Progenitor cell of endocrine pancreas (in vitro differentiated cells): ENCODE measurements at regions not wholly inside any gene's neighbourhood (a gene's known extent, or its start where the extent isn't known, plus 50 kb on each side); places are given as distances from the start of the nearest gene placed in this dataset.
"Not testable (repeated sequence)": the region's sequence is repeated elsewhere in the genome, so short reads cannot be mapped to it uniquely, and the experiment has no call there.

Source experiments
- DNase-seq: peaks from one replicate; pipeline ENCODE4 v3.0.0; 2021; ENCODE audit warnings: low spot score; ENCODE audit not compliant: unreplicated experiment
- H3K27ac Mint-ChIP-seq: 2 replicates; pipeline ENCODE4 v1.8.0; 2021; ENCODE audit warnings: mild to moderate bottlenecking, moderate library complexity, mixed read lengths
- H3K27me3 Mint-ChIP-seq: 2 replicates; pipeline ENCODE4 v1.8.0; 2021; ENCODE audit warnings: mixed read lengths
- H3K36me3 Mint-ChIP-seq: 2 replicates; pipeline ENCODE4 v1.8.0; 2022; ENCODE audit warnings: mixed read lengths; ENCODE audit not compliant: insufficient read depth
- H3K4me1 Mint-ChIP-seq: 2 replicates; pipeline ENCODE4 v1.8.0; 2021; ENCODE audit warnings: low read depth, mixed read lengths
- H3K4me3 Mint-ChIP-seq: 2 replicates; pipeline ENCODE4 v1.8.0; 2021; ENCODE audit warnings: low read depth, mild to moderate bottlenecking, moderate library complexity, mixed read lengths
- H3K9me3 Mint-ChIP-seq: 2 replicates; pipeline ENCODE4 v1.8.0; 2021; ENCODE audit warnings: low read depth, mixed read lengths
- CTCF ChIP-seq: fragments of 200-600 bp; sonication (generic); IDR thresholded peaks from one replicate; pipeline ENCODE4 v1.5.0; 2021; ENCODE audit warnings: antibody characterized with exemption, mild to moderate bottlenecking; ENCODE audit not compliant: unreplicated experiment

- DNase-seq: no peak
- Mint-ChIP-seq H3K27me3 (no peaks in the 10 kb centered on the region), H3K27ac (no peak overlapping the region), H3K4me1 (no peaks in the 10 kb centered on the region), H3K9me3 (no peaks in the 10 kb centered on the region), H3K36me3 (no peaks in the 10 kb centered on the region), H3K4me3 (no peak overlapping the region)
- no peak for TF ChIP-seq CTCF
These were observed 271.9 kb downstream of the MTERF1 start for GRCh38 chr7:91608606-91609005.

GRCh38 chr7:91609525-91609924, 271.0 kb downstream of the MTERF1 start:
- DNase-seq: no peak
- no peak for TF ChIP-seq CTCF
- no peaks in the 10 kb centered on the region for H3K27me3 Mint-ChIP-seq
- no peak overlapping the region for H3K27ac Mint-ChIP-seq
- no peaks in the 10 kb centered on the region for H3K36me3 Mint-ChIP-seq
- H3K4me3 Mint-ChIP-seq: no peak overlapping the region
- H3K4me1 Mint-ChIP-seq: no peaks in the 10 kb centered on the region
- H3K9me3 Mint-ChIP-seq: no peaks in the 10 kb centered on the region

DNA sequence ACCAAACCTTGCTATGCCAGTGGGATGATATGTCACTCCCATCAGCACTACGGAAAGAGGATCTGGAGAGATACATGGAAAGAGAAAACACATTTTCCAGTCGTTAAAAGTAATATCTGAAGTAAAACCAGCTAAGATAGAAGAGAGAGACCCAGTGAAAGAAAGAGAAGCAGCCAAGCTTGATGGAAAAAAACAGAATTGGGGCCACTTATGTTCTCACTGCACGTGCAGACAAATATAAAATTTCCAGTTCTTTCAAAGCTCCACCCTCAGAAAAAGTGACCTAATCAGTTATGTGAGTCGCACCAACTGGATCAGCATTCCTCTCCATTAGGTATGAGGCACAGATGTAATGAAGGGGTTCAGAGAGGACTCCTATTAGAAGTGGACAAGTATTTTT, 266.1 kb downstream of the MTERF1 start:
- no peaks in the 10 kb centered on the region for H3K9me3 Mint-ChIP-seq
- DNase-seq: no peak
- no peaks in the 10 kb centered on the region for H3K36me3 Mint-ChIP-seq
- peaks cover 4% of the 10 kb centered on the region for H3K4me1 Mint-ChIP-seq
- no peak overlapping the region for H3K4me3 Mint-ChIP-seq
- H3K27ac Mint-ChIP-seq: no peak overlapping the region
- no peak for TF ChIP-seq CTCF
- H3K27me3 Mint-ChIP-seq: no peaks in the 10 kb centered on the region

- H3K27me3 Mint-ChIP-seq: no peaks in the 10 kb centered on the region
These were observed 261.4 kb downstream of the MTERF1 start for GRCh38 chr7:91618776-91619765.

GRCh38 chr7:91620827-91621226, 259.7 kb downstream of the MTERF1 start:
- Mint-ChIP-seq H3K36me3 (no peaks in the 10 kb centered on the region), H3K9me3 (no peaks in the 10 kb centered on the region), H3K4me3 (no peak overlapping the region), H3K27me3 (no peaks in the 10 kb centered on the region), H3K4me1 (peaks cover 4% of the 10 kb centered on the region), H3K27ac (no peak overlapping the region)
- TF ChIP-seq CTCF: no peak
- no peak for DNase-seq

More at GRCh38 chr7:91618776-91619765, 261.4 kb downstream of the MTERF1 start:
- Mint-ChIP-seq H3K9me3 (no peaks in the 10 kb centered on the region), H3K4me1 (peaks cover 4% of the 10 kb centered on the region), H3K36me3 (no peaks in the 10 kb centered on the region), H3K4me3 (no peak overlapping the region), H3K27ac (no peak overlapping the region)
- no peak for DNase-seq
- no peak for TF ChIP-seq CTCF

DNA sequence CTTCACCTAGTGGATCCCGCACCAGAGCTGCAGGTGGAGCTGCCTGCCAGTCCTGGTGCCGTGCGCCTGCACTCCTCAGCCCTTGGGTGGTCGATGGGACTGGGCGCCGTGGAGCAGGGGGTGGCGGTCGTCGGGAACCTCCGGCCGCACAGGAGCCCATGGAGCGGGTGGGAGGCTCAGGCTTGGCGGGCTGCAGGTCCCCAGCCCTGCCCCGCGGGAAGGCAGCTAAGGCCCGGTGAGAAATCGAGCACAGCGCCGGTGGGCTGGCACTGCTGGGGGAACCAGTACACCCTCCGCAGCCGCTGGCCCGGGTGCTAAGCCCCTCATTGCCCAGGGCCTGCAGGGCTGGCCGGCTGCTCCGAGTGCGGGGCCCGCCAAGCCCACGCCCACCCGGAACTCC, 253.2 kb downstream of the MTERF1 start:
- not testable (repeated sequence) for DNase-seq, H3K27ac Mint-ChIP-seq, H3K4me1 Mint-ChIP-seq, H3K4me3 Mint-ChIP-seq, H3K36me3 Mint-ChIP-seq, H3K27me3 Mint-ChIP-seq, H3K9me3 Mint-ChIP-seq
